ENCODE measurements at regions not wholly inside any gene's neighbourhood (a gene's known extent, or its start where the extent isn't known, plus 50 kb on each side); places are given as distances from the start of the nearest gene placed in this dataset.
"Not testable (repeated sequence)": the region's sequence is repeated elsewhere in the genome, so short reads cannot be mapped to it uniquely, and the experiment has no call there.

- DNase-seq (ENCODE audit: low read depth, low spot score): no peak
Observed at GRCh38 chr20:51924509-51924908, 122.2 kb upstream of the SALL4 start.

GRCh38 chr20:51923633-51924032 lies 121.3 kb upstream of the SALL4 start:
- no peak for DNase-seq (ENCODE audit: low read depth, low spot score)

- not testable (repeated sequence) for DNase-seq (ENCODE audit: low read depth, low spot score)
Observed at GRCh38 chr20:51922812-51923211, 120.5 kb upstream of the SALL4 start.

GRCh38 chr20:51918561-51918960 lies 116.2 kb upstream of the SALL4 start:
- DNase-seq (ENCODE audit: low read depth, low spot score): no peak

- no peak for DNase-seq (ENCODE audit: low read depth, low spot score)
Observed at GRCh38 chr20:51917886-51918535, 115.7 kb upstream of the SALL4 start.

GRCh38 chr20:51916244-51916643 lies 113.9 kb upstream of the SALL4 start:
- DNase-seq (ENCODE audit: low read depth, low spot score): no peak

GRCh38 chr20:51914758-51915157 lies 112.4 kb upstream of the SALL4 start:
- DNase-seq (ENCODE audit: low read depth, low spot score): no peak

GRCh38 chr20:51910321-51911050 lies 108.2 kb upstream of the SALL4 start:
- DNase-seq (ENCODE audit: low read depth, low spot score): no peak

- DNase-seq (ENCODE audit: low read depth, low spot score): no peak
Observed at GRCh38 chr20:51906679-51907078, 104.4 kb upstream of the SALL4 start.

GRCh38 chr20:51906049-51906448 lies 103.7 kb upstream of the SALL4 start:
- DNase-seq (ENCODE audit: low read depth, low spot score): no peak

GRCh38 chr20:51902933-51903332 lies 100.6 kb upstream of the SALL4 start:
- no peak for DNase-seq (ENCODE audit: low read depth, low spot score)

- no peak for DNase-seq (ENCODE audit: low read depth, low spot score)
Observed at GRCh38 chr20:51900443-51900842, 98.1 kb upstream of the SALL4 start.

GRCh38 chr20:51899674-51900073 lies 97.4 kb upstream of the SALL4 start:
- DNase-seq (ENCODE audit: low read depth, low spot score): no peak

GRCh38 chr20:51898788-51899187 lies 96.5 kb upstream of the SALL4 start:
- DNase-seq (ENCODE audit: low read depth, low spot score): no peak

GRCh38 chr20:51894619-51895018 lies 92.3 kb upstream of the SALL4 start:
- DNase-seq (ENCODE audit: low read depth, low spot score): no peak

GRCh38 chr20:51894201-51894600 lies 91.9 kb upstream of the SALL4 start:
- DNase-seq (ENCODE audit: low read depth, low spot score): no peak

- DNase-seq (ENCODE audit: low read depth, low spot score): no peak
Observed at GRCh38 chr20:51893723-51894122, 91.4 kb upstream of the SALL4 start.

GRCh38 chr20:51890003-51890402 lies 87.7 kb upstream of the SALL4 start:
- no peak for DNase-seq (ENCODE audit: low read depth, low spot score)

- DNase-seq (ENCODE audit: low read depth, low spot score): no peak
Observed at GRCh38 chr20:51889466-51889865, 87.1 kb upstream of the SALL4 start.

GRCh38 chr20:51888291-51888690 lies 86.0 kb upstream of the SALL4 start:
- no peak for DNase-seq (ENCODE audit: low read depth, low spot score)

- DNase-seq (ENCODE audit: low read depth, low spot score): no peak
Observed at GRCh38 chr20:51886891-51887608, 84.7 kb upstream of the SALL4 start.

- DNase-seq (ENCODE audit: low read depth, low spot score): no peak
Observed at GRCh38 chr20:51886341-51886740, 84.0 kb upstream of the SALL4 start.

- DNase-seq (ENCODE audit: low read depth, low spot score): no peak
Observed at GRCh38 chr20:51884561-51884960, 82.2 kb upstream of the SALL4 start.
